Thoracic aorta (tissue), 2 donors: ENCODE measurements at regions not wholly inside any gene's neighbourhood (a gene's known extent, or its start where the extent isn't known, plus 50 kb on each side); places are given as distances from the start of the nearest gene placed in this dataset.
A peak's percentile ranks its signal among the peaks of the same experiment; 100 is the strongest.
"Not testable (repeated sequence)": the region's sequence is repeated elsewhere in the genome, so short reads cannot be mapped to it uniquely, and the experiment has no call there.

Experiments used
- ATAC-seq: fragments of 150-250 bp; one replicate; pipeline ENCODE4 v1.8.0; 2017; ENCODE audit warnings: low read depth; ENCODE audit not compliant: insufficient number of reproducible peaks, low FRiP score
- DNase-seq: peaks from one replicate; pipeline ENCODE4 v3.0.0-alpha.2; 2020; ENCODE audit warnings: low spot score
- H3K27ac ChIP-seq, 2 donors: fragments of 200-600 bp; sonication (generic); 1 replicate in 1 of 2; 2 replicates in 1 of 2; pipeline ENCODE4 v1.5.1; 2016; ENCODE audit warnings: mild to moderate bottlenecking in 2 of 2, moderate library complexity in 2 of 2
- H3K27me3 ChIP-seq: fragments of 200-600 bp; sonication (generic); replicated peaks from 2 replicates; pipeline ENCODE4 v1.6.0; 2016; ENCODE audit warnings: mild to moderate bottlenecking; ENCODE audit not compliant: insufficient read depth
- H3K36me3 ChIP-seq: fragments of 200-600 bp; sonication (generic); one replicate; pipeline ENCODE4 v1.5.1; 2016
- H3K4me1 ChIP-seq, 2 donors: fragments of 200-600 bp; sonication (generic); 1 replicate in 1 of 2; 2 replicates in 1 of 2; pipeline versions ENCODE4 v1.5.1 to v1.6.0; 2016; ENCODE audit warnings: low read depth in 2 of 2, mild to moderate bottlenecking in 1 of 2; ENCODE audit not compliant: control insufficient read depth in 1 of 2
- H3K4me3 ChIP-seq: fragments of 200-600 bp; sonication (generic); 2 replicates; pipeline ENCODE4 v1.5.1; 2016; ENCODE audit warnings: mild to moderate bottlenecking
- H3K9me3 ChIP-seq: fragments of 200-600 bp; sonication (generic); 2 replicates; pipeline ENCODE4 v1.5.1; 2016
- TF ChIP-seq, protein P1 (sequence below): fragments of 200-600 bp; sonication (generic); IDR thresholded peaks from one replicate; pipeline ENCODE4 v1.5.1; 2019; ENCODE audit warnings: antibody characterized with exemption

DNA sequence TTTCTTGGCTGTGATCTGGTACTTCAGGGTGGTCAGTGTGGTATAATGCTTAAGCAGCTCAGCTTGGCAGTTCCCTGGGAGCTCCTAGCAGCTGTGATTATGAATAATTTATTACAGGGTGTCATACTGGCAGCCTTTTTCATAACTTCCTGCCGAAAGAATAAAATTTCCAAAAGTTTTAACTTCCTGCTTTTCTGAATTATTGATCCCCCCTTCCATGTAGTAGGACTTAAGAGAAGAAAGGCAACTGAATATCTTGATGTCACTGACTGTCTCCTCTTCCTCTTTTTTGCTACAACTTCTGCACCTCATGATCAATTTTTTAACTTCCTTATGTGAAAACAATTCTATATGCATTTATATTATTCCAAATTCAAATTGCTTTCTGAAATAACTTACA is 74.3 kb upstream of the SPEF2 start:
- ATAC-seq: no peak
- TF ChIP-seq, protein P1, sequence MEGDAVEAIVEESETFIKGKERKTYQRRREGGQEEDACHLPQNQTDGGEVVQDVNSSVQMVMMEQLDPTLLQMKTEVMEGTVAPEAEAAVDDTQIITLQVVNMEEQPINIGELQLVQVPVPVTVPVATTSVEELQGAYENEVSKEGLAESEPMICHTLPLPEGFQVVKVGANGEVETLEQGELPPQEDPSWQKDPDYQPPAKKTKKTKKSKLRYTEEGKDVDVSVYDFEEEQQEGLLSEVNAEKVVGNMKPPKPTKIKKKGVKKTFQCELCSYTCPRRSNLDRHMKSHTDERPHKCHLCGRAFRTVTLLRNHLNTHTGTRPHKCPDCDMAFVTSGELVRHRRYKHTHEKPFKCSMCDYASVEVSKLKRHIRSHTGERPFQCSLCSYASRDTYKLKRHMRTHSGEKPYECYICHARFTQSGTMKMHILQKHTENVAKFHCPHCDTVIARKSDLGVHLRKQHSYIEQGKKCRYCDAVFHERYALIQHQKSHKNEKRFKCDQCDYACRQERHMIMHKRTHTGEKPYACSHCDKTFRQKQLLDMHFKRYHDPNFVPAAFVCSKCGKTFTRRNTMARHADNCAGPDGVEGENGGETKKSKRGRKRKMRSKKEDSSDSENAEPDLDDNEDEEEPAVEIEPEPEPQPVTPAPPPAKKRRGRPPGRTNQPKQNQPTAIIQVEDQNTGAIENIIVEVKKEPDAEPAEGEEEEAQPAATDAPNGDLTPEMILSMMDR: no peak

DNA sequence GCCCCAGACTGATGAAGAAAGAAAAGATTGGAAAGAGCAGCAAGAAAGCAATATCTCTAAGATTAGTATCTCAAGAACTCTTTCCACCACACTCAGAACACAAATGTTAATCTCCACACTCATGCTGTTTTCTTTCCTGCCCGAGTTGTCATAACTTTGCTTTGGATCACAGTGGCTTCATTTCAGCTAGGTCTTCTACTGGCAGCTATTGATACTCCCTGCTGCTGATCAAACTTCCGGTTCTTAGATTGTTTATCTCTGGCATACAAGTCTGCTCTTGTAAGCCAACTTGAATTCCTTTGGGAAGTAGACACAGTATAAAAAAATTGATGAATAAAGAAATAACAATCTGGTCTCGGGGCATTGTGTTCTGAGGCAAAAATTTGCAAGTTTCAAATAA is 77.7 kb upstream of the SPEF2 start:
- Histone ChIP-seq H3K9me3 (no peaks in the 10 kb centered on the region), H3K27me3 (no peaks in the 10 kb centered on the region), H3K36me3 (no peaks in the 10 kb centered on the region), H3K4me1 (no peaks in the 10 kb centered on the region), H3K4me3 (no peak overlapping the region), H3K27ac (no peak overlapping the region)
- TF ChIP-seq, protein P1: no peak
- ATAC-seq (no peak), DNase-seq (no peak)

More for the DNA sequence above, 74.3 kb upstream of the SPEF2 start:
- no peaks in the 10 kb centered on the region for H3K36me3 ChIP-seq
- no peaks in the 10 kb centered on the region for H3K9me3 ChIP-seq
- H3K4me3 ChIP-seq: no peak overlapping the region
- no peaks in the 10 kb centered on the region for H3K4me1 ChIP-seq
- H3K27me3 ChIP-seq: no peaks in the 10 kb centered on the region
- no peak overlapping the region for H3K27ac ChIP-seq
- DNase-seq: no peak

DNA sequence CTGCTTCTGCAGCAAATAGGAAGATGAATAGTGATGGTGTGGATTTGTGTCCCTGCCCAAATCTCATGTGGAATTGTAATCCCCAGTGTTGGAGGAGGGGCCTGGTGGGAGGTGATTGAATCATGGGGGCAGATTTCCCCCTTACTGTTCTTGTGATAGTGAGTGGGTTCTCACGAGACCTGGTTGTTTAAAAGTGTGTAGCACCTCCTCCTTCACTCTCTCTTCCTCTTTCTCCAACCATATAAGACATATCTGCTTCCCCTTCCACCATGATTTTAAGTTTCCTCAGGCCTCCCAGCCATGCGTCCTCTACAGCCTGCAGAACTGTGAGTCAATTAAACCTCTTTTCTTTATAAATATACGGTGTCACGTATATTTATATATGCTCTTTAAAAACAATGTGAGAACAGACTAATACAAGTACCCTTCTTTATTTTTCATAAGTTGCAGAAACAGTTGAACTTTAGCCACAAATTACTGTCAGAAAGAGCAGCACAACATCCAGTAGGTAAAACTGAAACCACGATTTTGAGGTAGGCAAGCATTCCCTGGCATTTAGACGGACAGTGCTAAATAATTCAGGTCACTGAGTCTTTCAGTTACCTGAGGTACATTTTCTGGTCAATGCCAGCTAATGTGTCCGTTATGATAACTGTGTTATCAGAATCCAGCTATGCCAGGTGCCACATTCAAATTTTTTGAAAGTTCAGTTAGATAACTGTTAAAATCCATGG is 79.3 kb upstream of the SPEF2 start:
- Histone ChIP-seq H3K36me3 (no peaks in the 10 kb centered on the region), H3K27me3 (no peaks in the 10 kb centered on the region), H3K4me1 (no peaks in the 10 kb centered on the region), H3K9me3 (no peaks in the 10 kb centered on the region), H3K4me3 (no peak overlapping the region), H3K27ac (no peak overlapping the region)
- ATAC-seq: no peak
- no peak for DNase-seq
- TF ChIP-seq, protein P1: no peak

DNA sequence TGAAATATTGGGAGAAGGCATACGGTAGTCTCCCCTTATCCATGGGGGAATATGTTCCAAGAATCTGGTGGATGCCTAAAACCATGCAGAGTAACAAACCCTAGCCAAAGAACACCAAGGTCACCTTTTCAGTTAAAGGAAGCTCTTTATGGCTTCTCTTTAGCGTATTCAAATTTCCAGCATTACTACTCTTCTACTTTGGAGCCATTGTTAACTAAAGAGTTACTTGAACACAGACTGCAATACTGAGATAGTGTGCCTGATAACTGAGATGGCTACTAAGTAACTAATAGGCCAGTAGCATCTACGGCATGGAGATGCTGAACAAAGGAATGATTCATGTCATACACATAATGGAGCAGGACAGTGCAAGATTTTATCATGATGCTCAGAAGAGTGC is 84.5 kb upstream of the SPEF2 start:
- Histone ChIP-seq H3K4me3 (no peak overlapping the region), H3K9me3 (no peaks in the 10 kb centered on the region), H3K4me1 (no peaks in the 10 kb centered on the region), H3K27ac (no peak overlapping the region), H3K36me3 (no peaks in the 10 kb centered on the region), H3K27me3 (no peaks in the 10 kb centered on the region)
- TF ChIP-seq, protein P1: no peak
- no peak for DNase-seq
- no peak for ATAC-seq

DNA sequence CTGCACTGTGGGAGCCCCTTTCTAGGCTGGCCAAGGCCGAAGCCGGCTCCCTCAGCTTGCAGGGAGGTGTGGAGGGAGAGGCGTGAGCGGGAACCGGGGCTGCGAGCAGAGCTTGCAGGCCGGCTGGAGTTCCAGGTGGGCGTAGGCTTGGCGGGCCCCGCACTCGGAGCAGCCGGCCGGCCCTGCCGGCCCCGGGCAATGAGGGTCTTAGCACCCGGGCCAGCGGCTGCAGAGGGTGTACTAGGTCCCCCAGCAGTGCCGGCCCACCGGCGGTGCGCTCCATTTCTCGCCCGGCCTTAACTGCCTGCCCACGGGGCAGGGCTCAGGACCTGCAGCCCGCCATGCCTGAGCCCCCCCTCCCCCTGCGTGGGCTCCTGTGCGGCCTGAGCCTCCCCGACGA is 86.1 kb upstream of the SPEF2 start:
- not testable (repeated sequence) for H3K36me3 ChIP-seq, H3K4me1 ChIP-seq, ATAC-seq, DNase-seq, H3K4me3 ChIP-seq, H3K9me3 ChIP-seq, H3K27ac ChIP-seq, H3K27me3 ChIP-seq

DNA sequence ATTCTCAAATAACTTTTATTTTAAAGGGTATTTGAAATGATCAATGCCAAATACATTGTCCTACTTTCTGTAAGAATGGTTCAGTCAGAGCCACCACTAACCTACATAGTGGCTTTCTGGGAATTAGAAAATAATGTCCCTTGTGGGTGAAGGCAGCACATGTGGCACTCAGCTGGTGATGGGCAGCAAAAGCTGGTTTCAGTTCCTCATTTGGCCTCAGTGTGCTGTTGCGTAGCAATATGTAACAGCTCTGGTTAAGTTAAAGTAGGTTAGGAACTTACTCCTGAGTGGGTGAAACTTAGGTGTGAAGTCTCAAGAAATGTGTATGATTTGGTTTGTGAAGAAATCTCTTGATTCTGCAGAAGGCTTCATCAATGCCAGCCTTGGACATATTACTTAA is 99.6 kb upstream of the SPEF2 start:
- Histone ChIP-seq H3K4me3 (no peak overlapping the region), H3K9me3 (no peaks in the 10 kb centered on the region), H3K36me3 (no peaks in the 10 kb centered on the region), H3K27ac (no peak overlapping the region), H3K27me3 (no peaks in the 10 kb centered on the region), H3K4me1 (no peaks in the 10 kb centered on the region)
- TF ChIP-seq, protein P1: no peak
- ATAC-seq (peak; percentile 12), DNase-seq (no peak)
